Mammary epithelial cell (primary cell): ENCODE measurements at regions not wholly inside any gene's neighbourhood (a gene's known extent, or its start where the extent isn't known, plus 50 kb on each side); places are given as distances from the start of the nearest gene placed in this dataset.

Experiments used
- CTCF ChIP-seq, 2 donors: IDR thresholded peaks in 1 of 2; conservative IDR thresholded peaks in 1 of 2; 2 replicates each; pipeline ENCODE4 v1.5.1; 2011 to 2012; ENCODE audit warnings: inconsistent platforms in 2 of 2, low read length in 2 of 2, mild to moderate bottlenecking in 2 of 2, control low read depth in 1 of 2, low read depth in 1 of 2; ENCODE audit not compliant: insufficient read depth in 1 of 2; ENCODE audit errors: extremely low read depth in 1 of 2
- EZH2 ChIP-seq: IDR thresholded peaks from 2 replicates; pipeline ENCODE4 v1.6.1; 2012; ENCODE audit warnings: low read length, inconsistent platforms, borderline replicate concordance

DNA sequence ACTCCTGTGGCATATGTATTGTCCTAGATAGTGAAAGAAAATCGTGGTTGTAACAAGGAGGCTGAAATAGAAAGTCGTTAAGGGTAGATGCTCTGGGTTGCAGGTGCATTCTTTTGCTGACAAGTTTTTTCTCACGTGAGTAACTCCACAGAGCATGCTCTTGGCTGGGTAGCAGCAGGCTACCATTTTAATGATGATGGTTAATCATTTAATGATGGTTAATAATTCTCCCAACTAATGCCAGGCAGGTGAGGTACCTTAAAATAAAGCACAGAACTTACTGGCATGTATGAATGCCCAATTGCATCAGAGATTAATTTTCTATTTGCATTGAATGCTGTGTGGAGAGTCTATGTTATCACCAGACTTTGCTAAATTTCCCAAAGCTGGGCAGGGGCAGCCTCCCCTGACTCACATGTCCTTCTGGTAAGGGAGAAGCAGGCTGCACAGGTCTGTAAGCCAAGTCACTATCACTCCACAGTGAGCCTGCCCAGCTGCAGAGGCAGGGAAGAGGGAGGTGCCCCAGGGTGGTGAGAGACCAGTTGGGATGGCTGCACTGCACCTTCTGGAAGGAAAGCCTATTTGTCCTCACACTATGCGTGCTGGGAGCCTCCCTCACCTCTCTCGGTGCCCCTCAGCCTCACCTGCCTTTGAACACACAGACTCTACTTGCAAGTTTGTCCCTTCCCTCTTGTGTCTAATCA is 287.0 kb upstream of the IGFBP3 start:
- TF ChIP-seq CTCF (conservative IDR thresholded peaks at IDR 0.05 in 1 of 2, IDR thresholded peaks at IDR 0.05 in 1 of 2; ENCODE audit: extremely low read depth in 1 of 2, insufficient read depth in 1 of 2, low read depth in 1 of 2, low read length in 2 of 2) (no peak), EZH2 (no peak)
